ENCODE measurements at regions not wholly inside any gene's neighbourhood (a gene's known extent, or its start where the extent isn't known, plus 50 kb on each side); places are given as distances from the start of the nearest gene placed in this dataset.

- TF ChIP-seq TEAD4 (IDR thresholded peaks at IDR 0.05): no peak
- no peak for TF ChIP-seq REST (IDR thresholded peaks at IDR 0.05; ENCODE audit: low read depth)
- TF ChIP-seq USF1 (IDR thresholded peaks at IDR 0.05): no peak
- TF ChIP-seq EP300 (IDR thresholded peaks at IDR 0.05; ENCODE audit: borderline replicate concordance): no peak
- no peak for TF ChIP-seq TAF1 (IDR thresholded peaks at IDR 0.05; ENCODE audit: low read depth)
- no peak for TF ChIP-seq FOXM1 (IDR thresholded peaks at IDR 0.05; ENCODE audit: borderline replicate concordance, low read depth)
Observed at GRCh38 chr1:234765672-234766071, 155.7 kb upstream of the IRF2BP2 start.
